UCSD-AML1 (cell line): ENCODE measurements at regions not wholly inside any gene's neighbourhood (a gene's known extent, or its start where the extent isn't known, plus 50 kb on each side); places are given as distances from the start of the nearest gene placed in this dataset.

Source experiments
- DNase-seq: peaks from one replicate; lab custom pipeline; 2025; ENCODE audit not compliant: unreplicated experiment; lab: John Stamatoyannopoulos, UW

- DNase-seq: no peak
These were observed 439.2 kb downstream of the SETBP1 start for GRCh38 chr18:45119876-45120275.

- no peak for DNase-seq
These were observed 440.5 kb downstream of the SETBP1 start for GRCh38 chr18:45121146-45121545.

GRCh38 chr18:45122506-45122905, 441.8 kb downstream of the SETBP1 start:
- no peak for DNase-seq

- no peak for DNase-seq
These were observed 446.7 kb downstream of the SETBP1 start for GRCh38 chr18:45127405-45127804.

- DNase-seq: no peak
These were observed 452.6 kb downstream of the SETBP1 start for GRCh38 chr18:45133276-45133675.

- DNase-seq: no peak
These were observed 455.8 kb downstream of the SETBP1 start for GRCh38 chr18:45136381-45137086.

GRCh38 chr18:45137087-45137419, 456.4 kb downstream of the SETBP1 start:
- no peak for DNase-seq

- DNase-seq: no peak
These were observed 458.8 kb downstream of the SETBP1 start for GRCh38 chr18:45139478-45139877.

- no peak for DNase-seq
These were observed 462.2 kb downstream of the SETBP1 start for GRCh38 chr18:45142868-45143267.

GRCh38 chr18:45149712-45150111, 465.6 kb upstream of the SLC14A2 start:
- DNase-seq: no peak

GRCh38 chr18:45151645-45152044, 463.6 kb upstream of the SLC14A2 start:
- no peak for DNase-seq

- DNase-seq: no peak
These were observed 459.8 kb upstream of the SLC14A2 start for GRCh38 chr18:45155526-45155925.

GRCh38 chr18:45156946-45157345, 458.3 kb upstream of the SLC14A2 start:
- no peak for DNase-seq

- no peak for DNase-seq
These were observed 457.7 kb upstream of the SLC14A2 start for GRCh38 chr18:45157576-45157975.

- DNase-seq: no peak
These were observed 453.4 kb upstream of the SLC14A2 start for GRCh38 chr18:45161850-45162249.

- no peak for DNase-seq
These were observed 451.4 kb upstream of the SLC14A2 start for GRCh38 chr18:45163871-45164270.

GRCh38 chr18:45164551-45164950, 450.7 kb upstream of the SLC14A2 start:
- DNase-seq: no peak

- no peak for DNase-seq
These were observed 450.0 kb upstream of the SLC14A2 start for GRCh38 chr18:45165176-45165713.

GRCh38 chr18:45165871-45166270, 449.4 kb upstream of the SLC14A2 start:
- DNase-seq: no peak

GRCh38 chr18:45166341-45166835, 448.9 kb upstream of the SLC14A2 start:
- no peak for DNase-seq

- no peak for DNase-seq
These were observed 448.3 kb upstream of the SLC14A2 start for GRCh38 chr18:45166836-45167551.

GRCh38 chr18:45167631-45168280, 447.5 kb upstream of the SLC14A2 start:
- no peak for DNase-seq
